OCI-LY7 (cell line): ENCODE measurements at regions not wholly inside any gene's neighbourhood (a gene's known extent, or its start where the extent isn't known, plus 50 kb on each side); places are given as distances from the start of the nearest gene placed in this dataset.

Experiments used
- BruUV-seq: library from RNA; stranded (reverse); fragments of 400-500 nt; replicated peaks from 2 replicates; lab custom pipeline; 2021; lab: Mats Ljungman, UMichigan
- CTCF ChIA-PET: fragments of 300-600 bp; sonication (Branson Sonifier 250); formaldehyde crosslinking; loops from one replicate; lab custom pipeline; 2022; ENCODE audit warnings: antibody characterized with exemption; ENCODE audit not compliant: unreplicated experiment; lab: Charles Lee
- POLR2A ChIA-PET: fragments of 300-600 bp; sonication (Branson Sonifier 250); formaldehyde crosslinking; loops from one replicate; lab custom pipeline; 2022; ENCODE audit warnings: antibody characterized with exemption; lab: Charles Lee
- DNase-seq: peaks from one replicate; pipeline ENCODE4 v3.0.0-alpha.2; 2015; ENCODE audit warnings: low spot score
- H2AFZ ChIP-seq: fragments of 200-600 bp; sonication (generic), shearing (Covaris generic); 2 replicates; pipeline ENCODE4 v1.6.1; 2014; ENCODE audit warnings: mild to moderate bottlenecking, antibody characterized with exemption, low read length, moderate library complexity
- H3K27ac ChIP-seq: fragments of 200-600 bp; sonication (generic); 2 replicates; pipeline ENCODE4 v1.5.1; 2014; ENCODE audit warnings: mixed run types, low read depth, mild to moderate bottlenecking, moderate library complexity, low read length, inconsistent platforms; ENCODE audit not compliant: poor library complexity, severe bottlenecking
- H3K36me3 ChIP-seq: fragments of 200-600 bp; sonication (generic); 2 replicates; pipeline ENCODE4 v1.6.1; 2014; ENCODE audit warnings: mild to moderate bottlenecking, antibody characterized with exemption, low read length, moderate library complexity, mixed read lengths; ENCODE audit not compliant: insufficient read depth
- H3K4me1 ChIP-seq: fragments of 200-600 bp; sonication (generic); 2 replicates; pipeline ENCODE4 v1.5.1; 2014; ENCODE audit warnings: mild to moderate bottlenecking, low read length; ENCODE audit not compliant: insufficient read depth, poor library complexity, severe bottlenecking
- H3K4me2 ChIP-seq: fragments of 200-600 bp; sonication (generic); 2 replicates; pipeline ENCODE4 v1.6.1; 2014; ENCODE audit warnings: mild to moderate bottlenecking, low read length
- H3K4me3 ChIP-seq: fragments of 200-600 bp; sonication (generic); 2 replicates; pipeline ENCODE4 v1.5.1; 2014; ENCODE audit warnings: mild to moderate bottlenecking, low read depth, low read length; ENCODE audit not compliant: poor library complexity, severe bottlenecking
- H3K79me2 ChIP-seq: fragments of 200-600 bp; sonication (generic); 2 replicates; pipeline ENCODE4 v1.6.1; 2016; ENCODE audit warnings: low read depth, mild to moderate bottlenecking, low read length, moderate library complexity, mixed read lengths; ENCODE audit not compliant: insufficient read depth
- H3K9me2 ChIP-seq: fragments of 200-600 bp; sonication (generic); 2 replicates; pipeline ENCODE4 v1.6.1; 2016; ENCODE audit warnings: mild to moderate bottlenecking, low read length, mixed read lengths; ENCODE audit not compliant: insufficient read depth
- H3K9me3 ChIP-seq: fragments of 200-600 bp; sonication (generic); 2 replicates; pipeline ENCODE4 v1.6.1; 2014; ENCODE audit warnings: mild to moderate bottlenecking, mixed run types, low read length, mixed read lengths
- H4K20me1 ChIP-seq: fragments of 200-600 bp; sonication (generic); 2 replicates; pipeline ENCODE4 v1.6.1; 2014; ENCODE audit warnings: mild to moderate bottlenecking, antibody characterized with exemption, low read length, moderate library complexity, mixed read lengths; ENCODE audit not compliant: insufficient read depth
- CTCF ChIP-seq: fragments of 200-600 bp; sonication (generic); conservative IDR thresholded peaks from 2 replicates; pipeline ENCODE4 v1.5.1; 2014; ENCODE audit warnings: mild to moderate bottlenecking, antibody characterized with exemption, low read length, moderate library complexity, mixed read lengths
- EZH2phosphoT487 ChIP-seq: fragments of 200-600 bp; sonication (generic); IDR thresholded peaks from 2 replicates; pipeline ENCODE4 v1.6.1; 2018; ENCODE audit warnings: low read depth, borderline replicate concordance, mild to moderate bottlenecking, mixed run types, antibody characterized with exemption, low read length, moderate library complexity, mixed read lengths
- intact Hi-C: fragments of 100-400 bp; cut with micrococcal nuclease; formaldehyde crosslinking; loops from one replicate; pipeline ENCODE4 v1.10.0; 2022; ENCODE audit not compliant: unreplicated experiment

GRCh38 chrX:66328950-66329596, 165.0 kb downstream of the HEPH start:
- TF ChIP-seq EZH2phosphoT487, result no peak
- no peak for TF ChIP-seq CTCF
- ChIA-PET POLR2A (no interaction called here), CTCF (no interaction called here)
- no peaks in the 10 kb centered on the region for H3K36me3 ChIP-seq
- H4K20me1 ChIP-seq, result no peaks in the 10 kb centered on the region
- intact Hi-C loops, result no loop called here
- H3K9me2 ChIP-seq, result no peaks in the 10 kb centered on the region
- H3K9me3 ChIP-seq, result no peaks in the 10 kb centered on the region
- H3K4me2 ChIP-seq, result no peak overlapping the region
- H2AFZ ChIP-seq, result no peak overlapping the region
- H3K4me3 ChIP-seq, result no peak overlapping the region
- DNase-seq, result no peak
- H3K27ac ChIP-seq, result no peak overlapping the region
- no TSS peak for BruUV-seq
- H3K4me1 ChIP-seq, result no peaks in the 10 kb centered on the region
- H3K79me2 ChIP-seq, result no peaks in the 10 kb centered on the region

GRCh38 chrX:66360894-66361293, 196.8 kb downstream of the HEPH start:
- BruUV-seq, result no TSS peak
- DNase-seq, result no peak
- Histone ChIP-seq H3K4me1 (no peaks in the 10 kb centered on the region), H3K36me3 (no peaks in the 10 kb centered on the region), H3K79me2 (no peaks in the 10 kb centered on the region), H3K4me3 (no peak overlapping the region), H3K9me3 (no peaks in the 10 kb centered on the region), H2AFZ (no peak overlapping the region), H3K4me2 (no peak overlapping the region), H3K9me2 (no peaks in the 10 kb centered on the region), H3K27ac (no peak overlapping the region), H4K20me1 (no peaks in the 10 kb centered on the region)
- TF ChIP-seq EZH2phosphoT487 (no peak), CTCF (no peak)
- intact Hi-C loops, result no loop called here
- ChIA-PET POLR2A (no interaction called here), CTCF (no interaction called here)

- POLR2A ChIA-PET, result no interaction called here
- no peak for TF ChIP-seq EZH2phosphoT487
- BruUV-seq, result no TSS peak
- no peak for DNase-seq
- H3K9me2 ChIP-seq, result no peaks in the 10 kb centered on the region
- H2AFZ ChIP-seq, result no peak overlapping the region
- H4K20me1 ChIP-seq, result no peaks in the 10 kb centered on the region
- no peaks in the 10 kb centered on the region for H3K79me2 ChIP-seq
- H3K27ac ChIP-seq, result no peak overlapping the region
- no peak overlapping the region for H3K4me3 ChIP-seq
- intact Hi-C loops, result no loop called here
- CTCF ChIA-PET, result no interaction called here
- H3K9me3 ChIP-seq, result no peaks in the 10 kb centered on the region
- no peaks in the 10 kb centered on the region for H3K36me3 ChIP-seq
- H3K4me1 ChIP-seq, result no peaks in the 10 kb centered on the region
- no peak overlapping the region for H3K4me2 ChIP-seq
Measured at GRCh38 chrX:66384722-66385121, 220.7 kb downstream of the HEPH start.
